MG63 (cell line): ENCODE measurements at regions not wholly inside any gene's neighbourhood (a gene's known extent, or its start where the extent isn't known, plus 50 kb on each side); places are given as distances from the start of the nearest gene placed in this dataset.
A peak's percentile ranks its signal among the peaks of the same experiment; 100 is the strongest.
"Not testable (repeated sequence)": the region's sequence is repeated elsewhere in the genome, so short reads cannot be mapped to it uniquely, and the experiment has no call there.

Experiments used
- DNase-seq: peaks from one replicate; pipeline ENCODE4 v3.0.0-alpha.2; 2020
- H3K27me3 ChIP-seq: fragments of 250-450 bp; sonication (Bioruptor Pico); 2 replicates; pipeline ENCODE4 v1.5.1; 2020; ENCODE audit warnings: mild to moderate bottlenecking, moderate library complexity
- H3K36me3 ChIP-seq: fragments of 250-450 bp; sonication (Bioruptor Pico); 2 replicates; pipeline ENCODE4 v1.5.1; 2020; ENCODE audit warnings: mild to moderate bottlenecking, moderate library complexity
- H3K4me3 ChIP-seq: fragments of 250-450 bp; sonication (Bioruptor Pico); 2 replicates; pipeline ENCODE4 v1.5.1; 2020; ENCODE audit warnings: mild to moderate bottlenecking, moderate library complexity
- H3K9me3 ChIP-seq: fragments of 250-450 bp; sonication (Bioruptor Pico); 2 replicates; pipeline ENCODE4 v1.5.1; 2020; ENCODE audit warnings: mild to moderate bottlenecking, moderate library complexity

DNA sequence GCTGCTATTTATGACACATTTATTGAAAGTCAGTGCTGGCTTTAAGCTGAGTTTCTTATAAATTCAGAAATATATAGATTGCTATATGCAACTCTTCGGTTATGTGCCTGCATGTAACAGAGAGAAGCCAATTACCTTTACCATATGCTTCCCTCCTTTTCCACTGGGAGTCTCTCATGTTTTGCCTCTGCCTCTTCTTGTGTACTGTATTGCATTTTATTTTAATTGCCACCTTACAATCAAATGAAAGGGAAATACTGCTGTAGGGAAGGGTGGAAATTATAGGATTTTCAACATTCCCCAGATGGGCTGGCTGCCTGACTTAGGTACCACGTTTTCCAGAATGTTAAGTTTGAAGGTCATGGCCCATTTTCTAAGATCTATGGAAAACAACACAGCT lies 655.4 kb upstream of the SLIT2 start:
- Histone ChIP-seq H3K9me3 (no peaks in the 10 kb centered on the region), H3K27me3 (no peaks in the 10 kb centered on the region), H3K4me3 (no peak overlapping the region), H3K36me3 (no peaks in the 10 kb centered on the region)
- no peak for DNase-seq

- DNase-seq, result no peak
- no peaks in the 10 kb centered on the region for H3K27me3 ChIP-seq
- no peaks in the 10 kb centered on the region for H3K9me3 ChIP-seq
- H3K4me3 ChIP-seq, result no peak overlapping the region
- no peaks in the 10 kb centered on the region for H3K36me3 ChIP-seq
Observed at GRCh38 chr4:19592391-19592790, 659.3 kb upstream of the SLIT2 start.

DNA sequence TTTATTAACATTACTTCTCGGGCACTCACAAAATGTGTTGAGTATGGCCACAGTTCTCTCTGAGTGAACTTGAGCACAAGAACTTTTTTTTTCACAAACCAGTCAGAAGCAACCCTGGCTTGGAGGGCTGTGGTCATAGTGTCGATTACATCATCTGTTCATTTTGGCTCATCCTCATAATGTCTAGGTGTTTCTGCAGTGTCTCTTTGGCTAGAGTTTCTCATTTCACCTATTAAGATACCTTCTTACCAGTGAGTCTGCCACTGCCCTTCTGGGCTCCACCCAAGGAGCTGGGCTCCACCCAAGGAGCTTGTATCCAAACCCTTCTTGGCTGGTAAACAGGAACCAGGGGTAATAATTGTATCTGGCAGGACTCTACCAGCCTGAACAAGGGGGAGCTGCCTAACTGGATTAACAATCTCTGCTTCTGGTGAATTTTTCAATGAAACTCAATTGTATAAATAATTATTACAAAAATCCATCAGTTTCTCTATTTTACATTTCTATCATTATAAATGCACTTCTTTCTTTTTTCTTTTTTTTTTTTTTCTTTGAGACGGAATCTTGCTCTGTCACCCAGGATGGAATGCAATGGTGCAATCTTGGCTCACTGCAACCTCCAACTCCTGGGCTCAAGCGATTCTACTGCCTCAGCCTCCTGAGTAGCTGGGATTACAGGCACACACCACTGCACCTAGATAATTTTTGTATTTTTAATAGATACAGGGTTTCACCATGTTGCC lies 667.7 kb upstream of the SLIT2 start:
- H3K36me3 ChIP-seq, result no peaks in the 10 kb centered on the region
- no peaks in the 10 kb centered on the region for H3K9me3 ChIP-seq
- DNase-seq, result peak; percentile 30
- no peaks in the 10 kb centered on the region for H3K27me3 ChIP-seq
- no peak overlapping the region for H3K4me3 ChIP-seq

GRCh38 chr4:19580095-19580494 lies 671.6 kb upstream of the SLIT2 start:
- Histone ChIP-seq H3K27me3 (no peaks in the 10 kb centered on the region), H3K9me3 (no peaks in the 10 kb centered on the region), H3K4me3 (no peak overlapping the region), H3K36me3 (no peaks in the 10 kb centered on the region)
- no peak for DNase-seq

- DNase-seq, result no peak
Observed at GRCh38 chr4:19579608-19580007, 672.1 kb upstream of the SLIT2 start.

GRCh38 chr4:19577097-19577496 lies 674.6 kb upstream of the SLIT2 start:
- Histone ChIP-seq H3K36me3 (no peaks in the 10 kb centered on the region), H3K27me3 (no peaks in the 10 kb centered on the region), H3K4me3 (no peak overlapping the region), H3K9me3 (no peaks in the 10 kb centered on the region)
- no peak for DNase-seq

More at GRCh38 chr4:19579608-19580007, 672.1 kb upstream of the SLIT2 start:
- no peaks in the 10 kb centered on the region for H3K9me3 ChIP-seq
- no peaks in the 10 kb centered on the region for H3K36me3 ChIP-seq
- H3K27me3 ChIP-seq, result no peaks in the 10 kb centered on the region
- H3K4me3 ChIP-seq, result no peak overlapping the region

DNA sequence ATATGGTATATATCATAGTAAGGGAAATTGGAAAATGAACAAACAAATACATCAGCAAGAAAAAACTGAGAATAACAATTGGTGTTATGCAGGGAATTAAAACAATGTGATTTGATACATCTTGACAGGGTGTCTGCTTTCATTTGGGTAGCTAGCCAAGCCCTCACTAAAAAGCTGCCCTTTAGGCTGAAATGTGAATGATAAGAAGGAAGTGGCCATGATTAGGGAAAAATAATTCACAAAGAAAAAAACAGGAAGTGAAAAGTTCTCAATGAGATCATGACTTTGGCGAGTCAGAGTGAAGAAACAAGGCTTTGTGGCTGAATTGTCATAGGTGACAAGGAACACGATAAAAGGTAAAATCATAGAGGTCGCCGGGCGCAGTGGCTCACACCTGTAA lies 675.8 kb upstream of the SLIT2 start:
- no peak for DNase-seq
- Histone ChIP-seq H3K27me3 (no peaks in the 10 kb centered on the region), H3K9me3 (no peaks in the 10 kb centered on the region), H3K4me3 (no peak overlapping the region), H3K36me3 (no peaks in the 10 kb centered on the region)

GRCh38 chr4:19566041-19566440 lies 685.7 kb upstream of the SLIT2 start:
- Histone ChIP-seq H3K4me3 (no peak overlapping the region), H3K9me3 (no peaks in the 10 kb centered on the region), H3K36me3 (no peaks in the 10 kb centered on the region), H3K27me3 (no peaks in the 10 kb centered on the region)
- DNase-seq, result no peak

GRCh38 chr4:19562456-19562855 lies 689.2 kb upstream of the SLIT2 start:
- no peaks in the 10 kb centered on the region for H3K9me3 ChIP-seq
- no peaks in the 10 kb centered on the region for H3K27me3 ChIP-seq
- no peaks in the 10 kb centered on the region for H3K36me3 ChIP-seq
- no peak overlapping the region for H3K4me3 ChIP-seq
- DNase-seq, result peak; percentile 3

DNA sequence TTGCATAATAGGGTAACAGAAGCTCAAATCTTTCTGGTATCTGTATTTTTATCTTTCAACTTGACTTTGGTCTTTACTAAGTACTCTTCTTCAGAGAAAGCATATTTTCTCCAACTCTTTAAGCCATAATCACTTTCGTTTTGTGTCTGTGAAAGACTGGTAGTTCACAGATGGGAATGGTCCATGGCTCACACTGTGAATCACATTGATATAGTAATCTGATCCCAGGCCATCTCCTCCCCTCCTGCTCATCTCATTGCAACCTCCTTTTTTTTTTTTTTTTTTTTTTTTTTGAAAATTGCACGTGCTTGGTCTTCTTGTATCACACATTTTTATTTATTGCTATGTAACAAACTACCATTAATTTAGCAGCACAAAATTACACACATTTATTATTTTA lies 694.5 kb upstream of the SLIT2 start:
- Histone ChIP-seq H3K36me3 (no peaks in the 10 kb centered on the region), H3K9me3 (no peaks in the 10 kb centered on the region), H3K27me3 (no peaks in the 10 kb centered on the region), H3K4me3 (no peak overlapping the region)
- no peak for DNase-seq

GRCh38 chr4:19556276-19556675 lies 695.4 kb upstream of the SLIT2 start:
- not testable (repeated sequence) for H3K9me3 ChIP-seq, H3K36me3 ChIP-seq, H3K4me3 ChIP-seq, DNase-seq, H3K27me3 ChIP-seq

DNA sequence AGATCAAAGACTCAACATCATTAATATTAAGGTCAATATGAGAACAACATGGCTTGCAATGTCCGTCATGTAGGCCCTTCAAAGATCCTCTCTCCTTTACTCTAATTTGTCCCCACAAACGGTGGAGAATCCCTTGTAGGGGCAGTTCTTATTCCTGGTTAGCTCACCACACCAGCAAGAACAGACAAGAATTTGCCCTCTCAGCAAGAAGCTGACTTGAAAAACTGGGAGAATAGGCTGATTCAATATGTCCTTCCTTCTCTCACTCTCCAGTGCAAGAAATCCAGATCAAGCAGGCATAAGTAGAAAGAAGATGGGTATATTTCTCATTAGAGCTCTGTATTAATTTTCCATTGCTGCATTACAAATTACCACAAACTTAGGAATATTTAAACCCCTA lies 704.2 kb upstream of the SLIT2 start:
- DNase-seq, result no peak
- no peaks in the 10 kb centered on the region for H3K36me3 ChIP-seq
- H3K4me3 ChIP-seq, result no peak overlapping the region
- H3K27me3 ChIP-seq, result no peaks in the 10 kb centered on the region
- H3K9me3 ChIP-seq, result no peaks in the 10 kb centered on the region

GRCh38 chr4:19544446-19545125 lies 707.1 kb upstream of the SLIT2 start:
- no peaks in the 10 kb centered on the region for H3K36me3 ChIP-seq
- no peak for DNase-seq
- H3K27me3 ChIP-seq, result no peaks in the 10 kb centered on the region
- H3K4me3 ChIP-seq, result no peak overlapping the region
- H3K9me3 ChIP-seq, result no peaks in the 10 kb centered on the region

- no peak for DNase-seq
- no peak overlapping the region for H3K4me3 ChIP-seq
- H3K27me3 ChIP-seq, result no peaks in the 10 kb centered on the region
- no peaks in the 10 kb centered on the region for H3K36me3 ChIP-seq
- H3K9me3 ChIP-seq, result no peaks in the 10 kb centered on the region
Observed at GRCh38 chr4:19540859-19541540, 710.7 kb upstream of the SLIT2 start.

GRCh38 chr4:19539201-19539600 lies 712.5 kb upstream of the SLIT2 start:
- no peaks in the 10 kb centered on the region for H3K36me3 ChIP-seq
- no peak for DNase-seq
- no peak overlapping the region for H3K4me3 ChIP-seq
- H3K9me3 ChIP-seq, result no peaks in the 10 kb centered on the region
- no peaks in the 10 kb centered on the region for H3K27me3 ChIP-seq

- DNase-seq, result no peak
- no peaks in the 10 kb centered on the region for H3K27me3 ChIP-seq
- no peaks in the 10 kb centered on the region for H3K36me3 ChIP-seq
- H3K9me3 ChIP-seq, result no peaks in the 10 kb centered on the region
- no peak overlapping the region for H3K4me3 ChIP-seq
Observed at GRCh38 chr4:19534159-19534558, 717.5 kb upstream of the SLIT2 start.

- no peaks in the 10 kb centered on the region for H3K9me3 ChIP-seq
- no peaks in the 10 kb centered on the region for H3K27me3 ChIP-seq
- no peak for DNase-seq
- H3K4me3 ChIP-seq, result no peak overlapping the region
- H3K36me3 ChIP-seq, result no peaks in the 10 kb centered on the region
Observed at GRCh38 chr4:19531906-19532848, 719.5 kb upstream of the SLIT2 start.
